ENCODE measurements at regions not wholly inside any gene's neighbourhood (a gene's known extent, or its start where the extent isn't known, plus 50 kb on each side); places are given as distances from the start of the nearest gene placed in this dataset.

GRCh38 chr4:24411806-24412205 lies 172.5 kb downstream of the DHX15 start:
- DNase-seq (ENCODE audit: low read depth, low spot score), result no peak
- TF ChIP-seq CTCF (conservative IDR thresholded peaks at IDR 0.05), result no peak
- Mint-ChIP-seq H3K4me3 (no peak overlapping the region), H3K27ac (ENCODE audit: unreplicated experiment) (no peak overlapping the region), H3K4me1 (no peaks in the 10 kb centered on the region), H3K36me3 (ENCODE audit: low read depth) (no peaks in the 10 kb centered on the region), H3K9me3 (no peaks in the 10 kb centered on the region), H3K27me3 (ENCODE audit: low read depth) (no peaks in the 10 kb centered on the region)

- H3K4me3 Mint-ChIP-seq, result no peak overlapping the region
- no peaks in the 10 kb centered on the region for H3K27me3 Mint-ChIP-seq (ENCODE audit: low read depth)
- H3K36me3 Mint-ChIP-seq (ENCODE audit: low read depth), result no peaks in the 10 kb centered on the region
- H3K4me1 Mint-ChIP-seq, result no peaks in the 10 kb centered on the region
- no peaks in the 10 kb centered on the region for H3K9me3 Mint-ChIP-seq
- no peak for TF ChIP-seq CTCF (conservative IDR thresholded peaks at IDR 0.05)
- no peak overlapping the region for H3K27ac Mint-ChIP-seq (ENCODE audit: unreplicated experiment)
- no peak for DNase-seq (ENCODE audit: low read depth, low spot score)
Measured at GRCh38 chr4:24411299-24411698, 173.1 kb downstream of the DHX15 start.

- Mint-ChIP-seq H3K9me3 (no peaks in the 10 kb centered on the region), H3K36me3 (ENCODE audit: low read depth) (no peaks in the 10 kb centered on the region), H3K4me1 (no peaks in the 10 kb centered on the region), H3K27ac (ENCODE audit: unreplicated experiment) (no peak overlapping the region), H3K4me3 (no peak overlapping the region), H3K27me3 (ENCODE audit: low read depth) (no peaks in the 10 kb centered on the region)
- no peak for DNase-seq (ENCODE audit: low read depth, low spot score)
- no peak for TF ChIP-seq CTCF (conservative IDR thresholded peaks at IDR 0.05)
Measured at GRCh38 chr4:24408640-24409039, 175.7 kb downstream of the DHX15 start.

- no peaks in the 10 kb centered on the region for H3K36me3 Mint-ChIP-seq (ENCODE audit: low read depth)
- no peak overlapping the region for H3K27ac Mint-ChIP-seq (ENCODE audit: unreplicated experiment)
Measured at GRCh38 chr4:24405926-24406325, 178.4 kb downstream of the DHX15 start.

GRCh38 chr4:24405341-24405740 lies 179.0 kb downstream of the DHX15 start:
- H3K4me1 Mint-ChIP-seq, result no peaks in the 10 kb centered on the region
- no peak overlapping the region for H3K4me3 Mint-ChIP-seq
- H3K36me3 Mint-ChIP-seq (ENCODE audit: low read depth), result no peaks in the 10 kb centered on the region
- no peaks in the 10 kb centered on the region for H3K27me3 Mint-ChIP-seq (ENCODE audit: low read depth)
- no peak for DNase-seq (ENCODE audit: low read depth, low spot score)
- no peaks in the 10 kb centered on the region for H3K9me3 Mint-ChIP-seq
- H3K27ac Mint-ChIP-seq (ENCODE audit: unreplicated experiment), result no peak overlapping the region
- TF ChIP-seq CTCF (conservative IDR thresholded peaks at IDR 0.05), result no peak

More at GRCh38 chr4:24405926-24406325, 178.4 kb downstream of the DHX15 start:
- DNase-seq (ENCODE audit: low read depth, low spot score), result no peak
- no peaks in the 10 kb centered on the region for H3K27me3 Mint-ChIP-seq (ENCODE audit: low read depth)
- no peak overlapping the region for H3K4me3 Mint-ChIP-seq
- H3K9me3 Mint-ChIP-seq, result no peaks in the 10 kb centered on the region
- no peak for TF ChIP-seq CTCF (conservative IDR thresholded peaks at IDR 0.05)
- no peaks in the 10 kb centered on the region for H3K4me1 Mint-ChIP-seq

GRCh38 chr4:24404281-24404680 lies 180.1 kb downstream of the DHX15 start:
- Mint-ChIP-seq H3K4me3 (no peak overlapping the region), H3K9me3 (no peaks in the 10 kb centered on the region), H3K4me1 (no peaks in the 10 kb centered on the region), H3K36me3 (ENCODE audit: low read depth) (no peaks in the 10 kb centered on the region), H3K27ac (ENCODE audit: unreplicated experiment) (no peak overlapping the region), H3K27me3 (ENCODE audit: low read depth) (no peaks in the 10 kb centered on the region)
- no peak for TF ChIP-seq CTCF (conservative IDR thresholded peaks at IDR 0.05)
- no peak for DNase-seq (ENCODE audit: low read depth, low spot score)
